Bronchial epithelial cell (primary cell): ENCODE measurements at regions not wholly inside any gene's neighbourhood (a gene's known extent, or its start where the extent isn't known, plus 50 kb on each side); places are given as distances from the start of the nearest gene placed in this dataset.

ENCODE experiments used
- DNase-seq: peaks from one replicate; pipeline ENCODE4 v3.0.0-alpha.2; 2010; ENCODE audit warnings: low read depth
- FAIRE-seq: peaks from 2 replicates; lab custom pipeline; 2011; peaks lifted over from hg19 to GRCh38; lab: Jason Lieb, UNC
- H3K27me3 ChIP-seq: 2 replicates; pipeline ENCODE4 v1.5.1; 2011; ENCODE audit warnings: low read length; ENCODE audit not compliant: control insufficient read depth, insufficient read depth
- H3K36me3 ChIP-seq: 2 replicates; pipeline ENCODE4 v1.5.1; 2011; ENCODE audit warnings: low read length; ENCODE audit not compliant: control insufficient read depth, insufficient read depth
- H3K4me3 ChIP-seq: 2 replicates; pipeline ENCODE4 v1.5.1; 2011; ENCODE audit warnings: mild to moderate bottlenecking, low read depth, low read length, control low read depth
- CTCF ChIP-seq: IDR thresholded peaks from 2 replicates; pipeline ENCODE4 v1.5.1; 2011; ENCODE audit warnings: mild to moderate bottlenecking, moderate library complexity, low read length, control low read depth, inconsistent platforms; ENCODE audit not compliant: insufficient read depth, severe bottlenecking

- FAIRE-seq (no peak), DNase-seq (no peak)
- no peak for TF ChIP-seq CTCF
- no peaks in the 10 kb centered on the region for H3K27me3 ChIP-seq
- H3K36me3 ChIP-seq: no peaks in the 10 kb centered on the region
- H3K4me3 ChIP-seq: no peak overlapping the region
These were observed 223.8 kb downstream of the SOX9 start for GRCh38 chr17:72344613-72345012.

GRCh38 chr17:72345088-72345487 lies 224.3 kb downstream of the SOX9 start:
- Histone ChIP-seq H3K27me3 (no peaks in the 10 kb centered on the region), H3K4me3 (no peak overlapping the region), H3K36me3 (no peaks in the 10 kb centered on the region)
- no peak for TF ChIP-seq CTCF
- no peak for FAIRE-seq
- DNase-seq: no peak

GRCh38 chr17:72345536-72345935 lies 224.7 kb downstream of the SOX9 start:
- no peak for FAIRE-seq
- DNase-seq: no peak
- no peak for TF ChIP-seq CTCF
- Histone ChIP-seq H3K4me3 (no peak overlapping the region), H3K36me3 (no peaks in the 10 kb centered on the region), H3K27me3 (no peaks in the 10 kb centered on the region)

- no peaks in the 10 kb centered on the region for H3K27me3 ChIP-seq
- no peak overlapping the region for H3K4me3 ChIP-seq
- H3K36me3 ChIP-seq: no peaks in the 10 kb centered on the region
- FAIRE-seq: no peak
- DNase-seq: no peak
- no peak for TF ChIP-seq CTCF
These were observed 225.5 kb downstream of the SOX9 start for GRCh38 chr17:72346306-72346705.

- no peaks in the 10 kb centered on the region for H3K36me3 ChIP-seq
- H3K4me3 ChIP-seq: no peak overlapping the region
- DNase-seq (no peak), FAIRE-seq (no peak)
- no peaks in the 10 kb centered on the region for H3K27me3 ChIP-seq
- no peak for TF ChIP-seq CTCF
These were observed 228.2 kb downstream of the SOX9 start for GRCh38 chr17:72349011-72349410.

- Histone ChIP-seq H3K4me3 (no peak overlapping the region), H3K36me3 (no peaks in the 10 kb centered on the region), H3K27me3 (no peaks in the 10 kb centered on the region)
- DNase-seq (no peak), FAIRE-seq (no peak)
- TF ChIP-seq CTCF: no peak
These were observed 228.7 kb downstream of the SOX9 start for GRCh38 chr17:72349491-72349995.
